NCI-H2081 treated with DMSO at 0.1 percent for 48 hours (cell line): ENCODE measurements at regions not wholly inside any gene's neighbourhood (a gene's known extent, or its start where the extent isn't known, plus 50 kb on each side); places are given as distances from the start of the nearest gene placed in this dataset.

Source experiments
- DNase-seq: peaks from one replicate; lab custom pipeline; 2025; lab: John Stamatoyannopoulos, UW

DNA sequence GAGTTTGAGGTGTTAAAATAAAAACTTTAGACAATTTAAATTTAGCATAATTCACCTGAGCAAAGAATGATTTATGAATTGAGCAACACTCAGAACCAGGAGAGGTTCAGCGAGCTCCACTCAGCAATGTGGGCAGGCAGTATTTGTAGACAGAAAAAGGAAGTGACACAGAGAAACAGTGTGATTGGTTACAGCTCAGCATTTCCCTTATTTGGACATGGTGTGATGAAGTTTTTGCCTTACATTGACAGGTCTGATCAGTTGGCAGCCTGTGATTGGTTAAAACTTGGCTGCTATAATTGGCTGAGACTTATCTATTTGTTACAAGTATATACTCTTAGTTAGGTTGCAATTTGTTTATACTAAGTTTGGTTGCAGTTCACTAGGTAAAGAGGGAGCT is 621.2 kb upstream of the PRMT6 start:
- DNase-seq, result no peak

- DNase-seq, result no peak
Observed at GRCh38 chr1:106439475-106439874, 617.0 kb upstream of the PRMT6 start.

GRCh38 chr1:106447466-106447865 is 609.0 kb upstream of the PRMT6 start:
- DNase-seq, result no peak

GRCh38 chr1:106456832-106457231 is 599.6 kb upstream of the PRMT6 start:
- DNase-seq, result no peak

DNA sequence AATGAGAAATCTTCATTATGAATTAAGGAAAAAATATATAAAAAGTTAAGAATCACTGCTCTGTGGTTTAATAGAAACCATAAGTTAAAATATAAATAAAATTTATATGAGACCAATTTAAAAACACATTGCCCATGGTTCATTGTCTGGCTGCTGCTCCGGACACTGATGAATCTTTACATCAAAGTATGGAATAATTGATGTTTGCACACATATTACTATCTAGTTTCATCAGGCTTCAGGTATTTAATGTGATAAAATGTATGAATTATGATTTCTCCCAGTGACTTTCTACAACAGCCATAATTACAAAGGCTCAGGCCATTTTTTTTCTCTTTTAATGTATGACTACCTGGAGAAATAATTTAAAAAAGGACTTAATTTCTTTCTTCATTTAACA is 599.1 kb upstream of the PRMT6 start:
- no peak for DNase-seq

DNA sequence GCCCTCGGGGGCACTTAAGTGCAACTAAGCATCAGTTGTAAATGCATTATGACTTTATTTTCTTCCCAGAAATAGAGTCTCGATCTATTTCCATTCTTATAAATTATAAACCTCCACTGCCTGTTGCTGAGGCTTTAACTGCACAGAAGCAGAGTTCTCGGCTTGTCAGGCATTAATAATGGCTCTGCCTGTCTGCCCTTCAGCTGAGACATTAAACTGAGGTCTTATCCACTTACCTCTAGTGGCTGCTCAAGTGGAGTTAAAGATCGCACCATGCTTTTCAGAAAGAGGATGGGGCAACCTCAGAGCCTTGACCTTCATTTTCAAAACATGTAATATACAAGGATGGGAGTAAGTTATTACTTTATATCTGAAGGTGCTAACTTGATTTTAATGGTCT is 597.6 kb upstream of the PRMT6 start:
- DNase-seq, result no peak

DNA sequence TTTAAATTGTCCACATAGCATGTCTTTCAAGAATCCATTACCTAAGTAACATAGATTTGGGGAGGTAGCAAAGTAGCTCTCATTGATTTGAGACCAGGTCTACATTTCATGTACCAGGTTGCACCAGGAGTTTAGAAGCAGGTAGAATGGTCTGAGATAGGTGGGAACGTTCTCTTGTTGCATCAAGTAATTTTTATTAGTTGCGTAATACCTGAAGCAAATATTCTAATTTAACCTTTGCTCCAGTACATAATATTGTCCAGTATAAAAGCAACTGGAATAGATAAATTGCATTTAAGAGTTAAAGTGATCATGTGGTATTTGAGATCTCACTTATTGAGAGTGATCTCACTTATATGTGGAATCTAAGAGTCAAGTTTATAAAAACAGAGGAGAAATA is 597.1 kb upstream of the PRMT6 start:
- no peak for DNase-seq

DNA sequence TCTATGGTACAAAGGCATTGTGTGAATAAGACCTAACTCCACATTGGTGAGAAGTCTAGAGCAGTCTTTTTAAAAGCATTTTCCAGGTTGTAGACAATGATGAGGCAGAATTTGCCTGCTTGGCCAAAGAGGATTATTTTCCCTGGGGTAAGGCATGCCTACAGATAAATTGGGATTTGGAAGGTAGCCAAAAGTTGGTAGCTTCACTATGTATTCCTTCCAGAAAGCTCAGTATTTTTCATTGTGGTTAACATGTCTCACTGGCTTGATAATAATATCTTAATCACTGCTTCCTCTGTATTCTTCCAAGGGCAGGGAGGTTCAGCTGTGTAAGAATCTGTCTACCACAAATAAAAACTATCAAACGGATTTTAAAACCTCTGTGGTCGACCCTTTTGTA is 590.8 kb upstream of the PRMT6 start:
- DNase-seq, result no peak

- no peak for DNase-seq
Observed at GRCh38 chr1:106480629-106481028, 575.8 kb upstream of the PRMT6 start.

DNA sequence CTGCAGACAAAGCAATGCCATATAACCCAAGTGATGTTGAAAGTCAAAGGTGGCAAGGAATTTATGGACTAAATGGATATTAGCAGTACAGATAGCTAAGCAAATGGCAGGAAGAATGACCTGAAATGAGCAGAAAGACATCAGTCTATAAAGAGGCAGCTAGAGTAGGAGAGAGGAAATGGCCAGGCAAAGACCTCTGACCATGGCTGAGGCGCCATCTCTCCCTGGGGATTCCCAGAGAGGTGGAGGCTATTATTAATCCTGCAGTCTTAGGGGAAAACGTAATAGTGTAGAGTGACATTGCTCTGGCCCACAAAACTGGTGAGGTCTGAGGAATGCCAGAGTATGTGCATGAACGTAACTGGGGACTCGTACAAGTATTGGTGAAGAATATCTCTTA is 563.6 kb upstream of the PRMT6 start:
- no peak for DNase-seq

DNA sequence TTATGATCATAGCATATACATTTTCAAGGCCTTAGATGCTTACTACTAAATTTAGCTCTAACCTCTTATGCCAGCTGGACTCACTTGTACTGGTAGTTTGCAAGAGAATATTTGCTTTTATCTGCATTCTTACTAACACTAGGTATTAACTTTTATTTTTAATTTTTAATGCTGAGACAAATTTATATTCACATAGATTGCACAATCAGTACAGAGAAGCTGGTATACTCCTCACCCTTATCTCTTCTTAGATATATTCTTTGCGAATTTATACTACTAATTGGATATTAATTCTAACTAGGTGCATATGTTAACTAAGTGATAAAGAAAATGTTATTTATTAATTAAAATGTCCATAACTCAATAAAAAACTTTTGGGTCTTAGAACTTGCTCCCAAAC is 561.8 kb upstream of the PRMT6 start:
- DNase-seq, result no peak

DNA sequence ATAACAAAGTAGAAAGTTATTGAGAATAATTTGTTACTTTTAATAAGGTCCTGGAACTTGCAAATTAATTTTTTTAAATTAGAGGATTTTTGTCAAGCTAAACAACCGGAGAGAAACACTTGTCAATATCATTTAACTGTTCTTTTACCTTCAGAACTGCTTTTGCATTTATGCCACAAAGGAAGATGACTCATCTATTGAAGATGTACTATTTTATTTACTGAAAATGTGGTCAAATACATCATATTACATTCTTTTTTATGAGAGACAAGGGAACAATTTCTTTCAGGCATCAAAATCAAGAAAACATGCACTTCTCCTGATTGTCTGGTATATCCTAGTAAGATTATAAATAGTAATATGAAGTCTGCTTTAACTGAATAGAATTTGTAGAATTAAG is 558.2 kb upstream of the PRMT6 start:
- DNase-seq, result no peak

GRCh38 chr1:106502659-106503058 is 553.8 kb upstream of the PRMT6 start:
- DNase-seq, result no peak

- DNase-seq, result peak; percentile 41
Observed at GRCh38 chr1:106515375-106515774, 541.1 kb upstream of the PRMT6 start.

DNA sequence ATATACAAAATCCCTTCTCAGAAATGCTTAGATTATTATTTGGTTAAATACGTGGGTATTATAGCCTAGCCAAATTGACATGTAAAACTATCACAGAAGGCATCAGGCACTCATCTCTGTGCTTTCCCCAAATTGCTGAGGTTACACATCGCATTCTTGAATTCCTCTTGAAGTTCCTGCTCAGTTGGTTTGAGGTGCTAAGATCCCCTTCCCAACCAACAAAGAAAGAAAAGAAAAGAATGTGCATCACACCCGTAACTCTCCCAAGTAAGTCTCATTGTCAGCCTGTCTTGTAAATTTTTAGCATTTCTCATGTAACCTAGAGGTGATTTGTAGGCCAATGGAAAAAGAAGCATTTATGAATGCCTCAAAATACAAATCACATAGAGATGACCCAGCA is 539.2 kb upstream of the PRMT6 start:
- no peak for DNase-seq

GRCh38 chr1:106523497-106523896 is 533.0 kb upstream of the PRMT6 start:
- DNase-seq, result no peak

- DNase-seq, result no peak
Observed at GRCh38 chr1:106524631-106525030, 531.8 kb upstream of the PRMT6 start.

GRCh38 chr1:106526650-106527049 is 529.8 kb upstream of the PRMT6 start:
- DNase-seq, result no peak

DNA sequence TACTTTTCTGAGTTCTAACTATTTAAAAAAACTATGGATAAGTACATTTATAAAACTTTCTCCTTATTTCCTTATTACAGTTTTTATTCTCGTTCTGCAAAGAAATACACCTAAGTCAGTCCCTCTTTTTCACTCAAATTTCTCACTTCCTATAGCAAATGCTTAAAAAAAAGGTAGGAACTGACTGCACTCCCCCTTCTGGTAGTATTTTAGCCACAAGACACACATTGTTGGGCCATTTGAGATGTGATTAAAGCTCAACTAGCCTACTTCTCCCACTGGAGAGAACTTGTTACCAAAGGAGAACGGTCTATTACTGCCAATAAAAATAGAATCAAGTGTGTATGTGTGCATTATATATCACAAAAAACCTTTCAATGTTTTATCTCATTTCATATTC is 521.9 kb upstream of the PRMT6 start:
- no peak for DNase-seq

DNA sequence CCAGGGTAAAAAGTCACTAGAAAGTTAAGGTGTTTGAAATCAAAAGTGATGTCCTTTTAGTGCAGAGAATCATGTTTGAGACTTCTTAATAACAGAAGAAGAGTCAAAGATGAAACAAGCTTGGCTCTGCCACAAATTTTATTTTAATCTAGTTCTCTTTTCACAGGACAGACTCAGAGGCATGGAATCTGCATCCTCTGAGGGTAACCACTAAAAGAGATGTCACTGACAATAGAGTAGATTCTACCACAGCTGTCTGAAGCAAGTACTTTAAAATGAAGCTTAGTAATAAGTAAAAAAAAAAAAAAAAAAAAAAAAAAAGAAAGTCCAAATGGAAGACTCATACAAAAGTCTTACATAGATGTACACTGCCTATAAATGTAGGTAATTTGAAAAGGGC is 519.7 kb upstream of the PRMT6 start:
- DNase-seq, result no peak

- no peak for DNase-seq
Observed at GRCh38 chr1:106548726-106549125, 507.7 kb upstream of the PRMT6 start.

GRCh38 chr1:106554294-106554693 is 502.2 kb upstream of the PRMT6 start:
- no peak for DNase-seq

- no peak for DNase-seq
Observed at GRCh38 chr1:106555571-106555970, 500.9 kb upstream of the PRMT6 start.

- DNase-seq, result no peak
Observed at GRCh38 chr1:106564192-106564591, 492.3 kb upstream of the PRMT6 start.
